K562 (cell line): ENCODE measurements at regions not wholly inside any gene's neighbourhood (a gene's known extent, or its start where the extent isn't known, plus 50 kb on each side); places are given as distances from the start of the nearest gene placed in this dataset.

Source experiments
- ATAC-seq: fragments of 200-7000 bp; cut with Tn5 transposase; 3 replicates; pipeline ENCODE4 v1.9.1; 2020; ENCODE audit warnings: moderate library complexity
- BruUV-seq: library from RNA; stranded (reverse); fragments of 400-500 nt; replicated peaks from 2 replicates; lab custom pipeline; 2021; lab: Mats Ljungman, UMichigan
- CTCF ChIA-PET: fragments of 300-600 bp; formaldehyde crosslinking; extraction: SDS; loops from one replicate; lab custom pipeline; 2021; ENCODE audit warnings: low intra/inter-chr PET ratio; lab: Yijun Ruan, JAX
- POLR2A ChIA-PET: fragments of 300-600, 350-650 bp; sonication (Branson Sonifier 250); formaldehyde crosslinking; extraction: SDS; loops from one replicate; lab custom pipeline; 2021; ENCODE audit warnings: antibody characterized with exemption, inconsistent platforms; lab: Yijun Ruan, JAX
- DNase-seq, 4 experiments: peaks; one replicate each; pipeline versions ENCODE4 v3.0.0 to v3.0.0-alpha.2; 2011 to 2018; ENCODE audit warnings: low spot score in 3 of 4, mixed read lengths in 3 of 4; ENCODE audit errors: extremely low read depth in 1 of 4
- FAIRE-seq: peaks from 2 replicates; lab custom pipeline; 2011; peaks lifted over from hg19 to GRCh38; lab: Jason Lieb, UNC
- H2AFZ ChIP-seq: 2 replicates; pipeline ENCODE4 v1.6.0; 2011; ENCODE audit warnings: low read depth, low read length, control low read depth, inconsistent platforms
- H3K27ac ChIP-seq: fragments of 200-600 bp; 3 replicates; pipeline ENCODE4 v1.8.0; 2011; ENCODE audit warnings: low read depth, mild to moderate bottlenecking, control low read depth, inconsistent platforms, low read length, moderate library complexity, mixed read lengths; ENCODE audit errors: extremely low read depth
- H3K27me3 ChIP-seq, 2 experiments: fragments of 300-600 bp in 1 of 2; 2 replicates in 1 of 2; 3 replicates in 1 of 2; pipeline versions ENCODE4 v1.6.0 to v1.8.0; 2011; ENCODE audit warnings: inconsistent platforms in 2 of 2, low read length in 2 of 2, mild to moderate bottlenecking in 1 of 2, mixed read lengths in 1 of 2, moderate library complexity in 1 of 2; ENCODE audit not compliant: control insufficient read depth in 2 of 2, insufficient read depth in 2 of 2
- H3K36me3 ChIP-seq: fragments of 300-600 bp; 3 replicates; pipeline ENCODE4 v1.8.0; 2011; ENCODE audit warnings: mild to moderate bottlenecking, low read length, inconsistent platforms; ENCODE audit not compliant: control insufficient read depth, insufficient read depth
- H3K4me1 ChIP-seq, 2 experiments: fragments of 200-600 bp in 1 of 2; replicated peaks in 1 of 2; 2 replicates in 1 of 2; 3 replicates in 1 of 2; pipeline versions ENCODE4 v1.5.1 to v1.8.0; 2011; ENCODE audit warnings: inconsistent platforms in 2 of 2, low read length in 2 of 2, mild to moderate bottlenecking in 1 of 2, mixed read lengths in 1 of 2, moderate library complexity in 1 of 2; ENCODE audit not compliant: control insufficient read depth in 2 of 2, insufficient read depth in 2 of 2
- H3K4me2 ChIP-seq: 2 replicates; pipeline ENCODE4 v1.6.1; 2011; ENCODE audit warnings: low read length, control low read depth, inconsistent platforms, mixed read lengths; ENCODE audit not compliant: insufficient read depth
- H3K4me3 ChIP-seq: fragments of 200-600 bp; sonication (generic), shearing (Covaris generic); 2 replicates; pipeline ENCODE4 v1.5.1; 2016; ENCODE audit warnings: control low read depth, inconsistent platforms
- H3K79me2 ChIP-seq: fragments of 200-600 bp; 3 replicates; pipeline ENCODE4 v1.8.0; 2011; ENCODE audit warnings: low read length, inconsistent platforms; ENCODE audit not compliant: control insufficient read depth, insufficient read depth
- H3K9ac ChIP-seq, 2 experiments: 2 replicates each; pipeline versions ENCODE4 v1.6.0 to v1.6.1; 2011; ENCODE audit warnings: low read depth in 2 of 2, low read length in 2 of 2, control low read depth in 1 of 2, inconsistent platforms in 1 of 2, mild to moderate bottlenecking in 1 of 2, mixed read lengths in 1 of 2; ENCODE audit not compliant: insufficient read depth in 1 of 2
- H3K9me1 ChIP-seq: one replicate; pipeline ENCODE4 v1.6.0; 2011; ENCODE audit warnings: inconsistent platforms, mild to moderate bottlenecking, low read length, moderate library complexity; ENCODE audit not compliant: control insufficient read depth, insufficient read depth
- H3K9me3 ChIP-seq: replicated peaks from 2 replicates; pipeline ENCODE4 v1.5.1; 2011; ENCODE audit warnings: low read depth, low read length, inconsistent platforms; ENCODE audit not compliant: control insufficient read depth, insufficient read depth
- H4K20me1 ChIP-seq: replicated peaks from 2 replicates; pipeline ENCODE4 v1.6.1; 2011; ENCODE audit warnings: low read length, inconsistent platforms, mixed read lengths; ENCODE audit not compliant: control insufficient read depth, insufficient read depth
- CHCHD3 ChIP-seq: fragments of 250-450 bp; sonication (Bioruptor Pico); IDR thresholded peaks from 2 replicates; pipeline ENCODE4 v2.1.2; 2022; ENCODE audit warnings: mild to moderate bottlenecking
- CTBP1 ChIP-seq: fragments of 450-650 bp; IDR thresholded peaks from 2 replicates; pipeline ENCODE4 v1.6.1; 2016; ENCODE audit warnings: borderline replicate concordance
- EP400 ChIP-seq: fragments of 450-650 bp; IDR thresholded peaks from 2 replicates; pipeline ENCODE4 v1.6.1; 2017; ENCODE audit warnings: antibody characterized with exemption, mild to moderate bottlenecking, moderate library complexity
- ETV5 ChIP-seq: sonication (generic); formaldehyde crosslinking; IDR thresholded peaks from 2 replicates; pipeline ENCODE4 v1.4.0; 2020; ENCODE audit warnings: low read depth, mild to moderate bottlenecking, missing genetic modification reagents
- HMG20A ChIP-seq: fragments of 450-650 bp; formaldehyde crosslinking; conservative IDR thresholded peaks from 2 replicates; pipeline ENCODE4 v1.4.0; 2020; ENCODE audit warnings: mild to moderate bottlenecking, mixed read lengths
- KLF16 ChIP-seq: IDR thresholded peaks from 2 replicates; pipeline ENCODE4 v1.6.1; 2016; ENCODE audit warnings: antibody characterized with exemption
- MEIS2 ChIP-seq: fragments of 450-650 bp; IDR thresholded peaks from 2 replicates; pipeline ENCODE4 v1.6.1; 2014; ENCODE audit warnings: mild to moderate bottlenecking; ENCODE audit not compliant: partially characterized antibody
- MYC ChIP-seq, 2 experiments: fragments of 250-450 bp in 1 of 2; sonication (Bioruptor Pico) in 1 of 2; IDR thresholded peaks; 2 replicates each; pipeline versions ENCODE4 v1.5.1 to v1.6.1; 2012 to 2021; ENCODE audit warnings: low read depth in 2 of 2, borderline replicate concordance in 1 of 2, improper control_type of control experiment in 1 of 2, low read length in 1 of 2, mild to moderate bottlenecking in 1 of 2, moderate library complexity in 1 of 2
- STAT6 ChIP-seq: sonication (generic); formaldehyde crosslinking; IDR thresholded peaks from 2 replicates; pipeline ENCODE4 v1.8.1; 2023; ENCODE audit warnings: mild to moderate bottlenecking, missing genetic modification reagents
- U2AF2 ChIP-seq: fragments of 200-400 bp; formaldehyde crosslinking; optimal IDR thresholded peaks from 2 replicates; pipeline ENCODE3; 2017; ENCODE audit warnings: low read depth, mild to moderate bottlenecking, low read length
- XRCC4 ChIP-seq: IDR thresholded peaks from one replicate; pipeline ENCODE4 v1.6.1; 2011; ENCODE audit not compliant: insufficient read depth, insufficient read length; ENCODE audit errors: extremely low read depth
- ZBTB9 ChIP-seq: fragments of 450-650 bp; formaldehyde crosslinking; IDR thresholded peaks from 2 replicates; pipeline ENCODE4 v1.4.0; 2020; ENCODE audit warnings: mild to moderate bottlenecking, moderate library complexity
- WGBS: fragments of 100-300 bp; shearing (Covaris generic); methylation state at CpG from one replicate; pipeline ENCODE4 v1.1.6; 2016; ENCODE audit warnings: low coverage, mixed read lengths; ENCODE audit not compliant: insufficient coverage; ENCODE audit errors: missing lambda C conversion rate; 5-methylcytosine and 5-hydroxymethylcytosine counted together
- in situ Hi-C: fragments of 300-500 bp; cut with MboI; formaldehyde crosslinking; loops from 4 replicates; pipeline ENCODE4 v1.15.0; 2018; ENCODE audit warnings: inconsistent platforms, mixed read lengths
- intact Hi-C: fragments of 100-400 bp; cut with micrococcal nuclease; formaldehyde crosslinking; loops from 2 replicates; pipeline ENCODE4 v1.14.2; 2022
- TF ChIP-seq, protein P1 (sequence below): fragments of 200-800 bp; sonication (Bioruptor generic); IDR thresholded peaks from 2 replicates; pipeline ENCODE4 v1.6.1; 2016; ENCODE audit warnings: missing genetic modification characterization, missing compliant biosample characterization

- Histone ChIP-seq H3K79me2 (no peaks in the 10 kb centered on the region), H3K27ac (no peak overlapping the region), H4K20me1 (no peaks in the 10 kb centered on the region; the same call in 1 of the 2 replicates), H3K9ac (no peak overlapping the region), H3K27me3 (peaks cover 36 to 43% of the 10 kb centered on the region in 2 experiments), H3K9me1 (no peaks in the 10 kb centered on the region), H3K4me2 (no peak overlapping the region), H3K36me3 (no peaks in the 10 kb centered on the region), H3K4me3 (no peak overlapping the region), H3K4me1 (no peaks in the 10 kb centered on the region), H2AFZ (no peak overlapping the region), H3K9me3 (no peaks in the 10 kb centered on the region)
- CTCF ChIA-PET = no interaction called here
- WGBS = 1% methylated on average over 10 of the region's 12 CpGs
- BruUV-seq = no TSS peak
- POLR2A ChIA-PET = interaction anchor here (0.7 to 1.1 kb wide), 5 partner anchors 8 to 709 kb away, joined by 3 to 4 read pairs (median 3); no protein-coding TSS in a partner anchor
- ATAC-seq (no peak), FAIRE-seq (no peak), DNase-seq (no peak)
- intact Hi-C loops (no loop called here), in situ Hi-C loops (no loop called here)
- no peak for TF ChIP-seq MYC (IDR thresholded peaks at IDR 0.05; ENCODE audit: low read depth, low read length)
- TF ChIP-seq MYC (CRISPR knock-in tag; IDR thresholded peaks at IDR 0.05; ENCODE audit: borderline replicate concordance, low read depth) = no peak
- no peak for TF ChIP-seq HMG20A (CRISPR knock-in tag)
- TF ChIP-seq, protein P1, sequence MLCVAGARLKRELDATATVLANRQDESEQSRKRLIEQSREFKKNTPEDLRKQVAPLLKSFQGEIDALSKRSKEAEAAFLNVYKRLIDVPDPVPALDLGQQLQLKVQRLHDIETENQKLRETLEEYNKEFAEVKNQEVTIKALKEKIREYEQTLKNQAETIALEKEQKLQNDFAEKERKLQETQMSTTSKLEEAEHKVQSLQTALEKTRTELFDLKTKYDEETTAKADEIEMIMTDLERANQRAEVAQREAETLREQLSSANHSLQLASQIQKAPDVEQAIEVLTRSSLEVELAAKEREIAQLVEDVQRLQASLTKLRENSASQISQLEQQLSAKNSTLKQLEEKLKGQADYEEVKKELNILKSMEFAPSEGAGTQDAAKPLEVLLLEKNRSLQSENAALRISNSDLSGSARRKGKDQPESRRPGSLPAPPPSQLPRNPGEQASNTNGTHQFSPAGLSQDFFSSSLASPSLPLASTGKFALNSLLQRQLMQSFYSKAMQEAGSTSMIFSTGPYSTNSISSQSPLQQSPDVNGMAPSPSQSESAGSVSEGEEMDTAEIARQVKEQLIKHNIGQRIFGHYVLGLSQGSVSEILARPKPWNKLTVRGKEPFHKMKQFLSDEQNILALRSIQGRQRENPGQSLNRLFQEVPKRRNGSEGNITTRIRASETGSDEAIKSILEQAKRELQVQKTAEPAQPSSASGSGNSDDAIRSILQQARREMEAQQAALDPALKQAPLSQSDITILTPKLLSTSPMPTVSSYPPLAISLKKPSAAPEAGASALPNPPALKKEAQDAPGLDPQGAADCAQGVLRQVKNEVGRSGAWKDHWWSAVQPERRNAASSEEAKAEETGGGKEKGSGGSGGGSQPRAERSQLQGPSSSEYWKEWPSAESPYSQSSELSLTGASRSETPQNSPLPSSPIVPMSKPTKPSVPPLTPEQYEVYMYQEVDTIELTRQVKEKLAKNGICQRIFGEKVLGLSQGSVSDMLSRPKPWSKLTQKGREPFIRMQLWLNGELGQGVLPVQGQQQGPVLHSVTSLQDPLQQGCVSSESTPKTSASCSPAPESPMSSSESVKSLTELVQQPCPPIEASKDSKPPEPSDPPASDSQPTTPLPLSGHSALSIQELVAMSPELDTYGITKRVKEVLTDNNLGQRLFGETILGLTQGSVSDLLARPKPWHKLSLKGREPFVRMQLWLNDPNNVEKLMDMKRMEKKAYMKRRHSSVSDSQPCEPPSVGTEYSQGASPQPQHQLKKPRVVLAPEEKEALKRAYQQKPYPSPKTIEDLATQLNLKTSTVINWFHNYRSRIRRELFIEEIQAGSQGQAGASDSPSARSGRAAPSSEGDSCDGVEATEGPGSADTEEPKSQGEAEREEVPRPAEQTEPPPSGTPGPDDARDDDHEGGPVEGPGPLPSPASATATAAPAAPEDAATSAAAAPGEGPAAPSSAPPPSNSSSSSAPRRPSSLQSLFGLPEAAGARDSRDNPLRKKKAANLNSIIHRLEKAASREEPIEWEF (CRISPR knock-in tag) = no peak
- no peak for TF ChIP-seq XRCC4
- no peak for TF ChIP-seq EP400
- no peak for TF ChIP-seq U2AF2
- TF ChIP-seq ZBTB9 (CRISPR knock-in tag) = no peak
- TF ChIP-seq KLF16 = no peak
- TF ChIP-seq CTBP1 = no peak
- no peak for TF ChIP-seq CHCHD3
- TF ChIP-seq STAT6 = no peak
- no peak for TF ChIP-seq MEIS2
- no peak for TF ChIP-seq ETV5 (CRISPR knock-in tag)
These were observed 372.6 kb downstream of the RPS6KC1 start for GRCh38 chr1:213423605-213424004.
